Lower leg skin (tissue), 4 donors: ENCODE measurements at regions not wholly inside any gene's neighbourhood (a gene's known extent, or its start where the extent isn't known, plus 50 kb on each side); places are given as distances from the start of the nearest gene placed in this dataset.
"Not testable (repeated sequence)": the region's sequence is repeated elsewhere in the genome, so short reads cannot be mapped to it uniquely, and the experiment has no call there.

Experiments
- DNase-seq, 2 donors: peaks; one replicate each; pipeline ENCODE4 v3.0.0-alpha.2; 2019; ENCODE audit warnings: low spot score in 2 of 2
- H3K4me3 ChIP-seq: fragments of 200-600 bp; sonication (generic); 2 replicates; pipeline ENCODE4 v1.5.1; 2017; ENCODE audit warnings: mild to moderate bottlenecking, low read depth; ENCODE audit not compliant: poor library complexity, severe bottlenecking
- POLR2A ChIP-seq, 2 donors: fragments of 450-650 bp; IDR thresholded peaks; one replicate each; pipeline ENCODE4 v1.6.1; 2016 to 2017; ENCODE audit warnings: antibody characterized with exemption in 2 of 2, mild to moderate bottlenecking in 1 of 2, moderate library complexity in 1 of 2
- WGBS, 2 donors: methylation state at CpG; one replicate each; pipeline ENCODE4 v1.1.5; 2018; 5-methylcytosine and 5-hydroxymethylcytosine counted together
- intact Hi-C: fragments of 100-400 bp; cut with DNase I; formaldehyde crosslinking; loops from one replicate; pipeline ENCODE4 v1.15.0; 2023; ENCODE audit warnings: low total_unique reads
- TF ChIP-seq, protein P1 (sequence below), 3 donors: fragments of 450-650 bp; IDR thresholded peaks; one replicate each; pipeline ENCODE4 v1.5.1; 2016; ENCODE audit warnings: antibody characterized with exemption in 3 of 3, mild to moderate bottlenecking in 3 of 3, moderate library complexity in 2 of 3

DNA sequence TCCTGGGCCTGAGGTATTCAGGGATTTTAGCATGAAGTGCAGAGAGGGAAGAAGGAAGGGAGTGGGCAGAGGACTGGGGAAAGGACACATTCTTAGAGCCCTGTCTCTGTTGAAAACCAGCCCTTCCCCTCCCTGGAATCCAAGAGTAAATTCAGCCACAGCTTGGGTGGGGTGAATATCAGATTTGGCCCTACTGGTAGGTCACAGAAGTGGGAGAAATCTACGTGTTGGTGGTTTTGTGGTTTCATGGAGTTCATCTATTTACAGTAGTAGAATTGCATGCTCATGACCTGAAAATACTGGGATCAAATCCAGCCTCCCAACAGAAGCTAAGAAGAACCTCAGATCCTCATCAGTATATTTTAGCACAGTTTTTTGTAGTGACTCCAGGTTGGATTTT lies 404.4 kb downstream of the BMP2 start:
- intact Hi-C loops: no loop called here
- TF ChIP-seq, protein P1, sequence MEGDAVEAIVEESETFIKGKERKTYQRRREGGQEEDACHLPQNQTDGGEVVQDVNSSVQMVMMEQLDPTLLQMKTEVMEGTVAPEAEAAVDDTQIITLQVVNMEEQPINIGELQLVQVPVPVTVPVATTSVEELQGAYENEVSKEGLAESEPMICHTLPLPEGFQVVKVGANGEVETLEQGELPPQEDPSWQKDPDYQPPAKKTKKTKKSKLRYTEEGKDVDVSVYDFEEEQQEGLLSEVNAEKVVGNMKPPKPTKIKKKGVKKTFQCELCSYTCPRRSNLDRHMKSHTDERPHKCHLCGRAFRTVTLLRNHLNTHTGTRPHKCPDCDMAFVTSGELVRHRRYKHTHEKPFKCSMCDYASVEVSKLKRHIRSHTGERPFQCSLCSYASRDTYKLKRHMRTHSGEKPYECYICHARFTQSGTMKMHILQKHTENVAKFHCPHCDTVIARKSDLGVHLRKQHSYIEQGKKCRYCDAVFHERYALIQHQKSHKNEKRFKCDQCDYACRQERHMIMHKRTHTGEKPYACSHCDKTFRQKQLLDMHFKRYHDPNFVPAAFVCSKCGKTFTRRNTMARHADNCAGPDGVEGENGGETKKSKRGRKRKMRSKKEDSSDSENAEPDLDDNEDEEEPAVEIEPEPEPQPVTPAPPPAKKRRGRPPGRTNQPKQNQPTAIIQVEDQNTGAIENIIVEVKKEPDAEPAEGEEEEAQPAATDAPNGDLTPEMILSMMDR (IDR thresholded peaks at IDR 0.05): no peak
- no peak for TF ChIP-seq POLR2A (IDR thresholded peaks at IDR 0.05)
- H3K4me3 ChIP-seq: no peak overlapping the region
- DNase-seq: no peak
- 11 to 28% methylated on average over 1 of the region's 1 CpG for WGBS, 2 donors

DNA sequence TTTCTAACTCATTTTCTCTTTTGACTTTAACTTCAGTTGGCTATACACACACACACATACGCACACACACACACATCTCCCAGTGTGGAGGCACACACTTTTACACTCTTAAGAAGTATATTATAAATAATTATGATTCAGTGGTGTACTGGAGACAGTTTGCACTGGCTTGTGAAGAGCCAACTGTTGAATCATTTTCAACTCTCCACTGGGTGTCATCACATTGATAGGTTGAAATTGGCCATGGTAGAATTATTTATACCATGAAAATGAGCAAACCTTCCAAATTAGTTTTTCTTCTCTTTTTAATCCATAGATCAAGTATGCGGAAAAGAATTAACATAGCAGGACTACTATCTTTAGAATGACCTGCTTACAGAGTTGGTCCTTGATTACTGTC lies 407.1 kb downstream of the BMP2 start:
- no peak for TF ChIP-seq POLR2A (IDR thresholded peaks at IDR 0.05)
- TF ChIP-seq, protein P1 (IDR thresholded peaks at IDR 0.05): no peak
- intact Hi-C loops: no loop called here
- DNase-seq: no peak
- H3K4me3 ChIP-seq: no peak overlapping the region
- 83 to 90% methylated on average over 2 of the region's 2 CpGs for WGBS, 2 donors

DNA sequence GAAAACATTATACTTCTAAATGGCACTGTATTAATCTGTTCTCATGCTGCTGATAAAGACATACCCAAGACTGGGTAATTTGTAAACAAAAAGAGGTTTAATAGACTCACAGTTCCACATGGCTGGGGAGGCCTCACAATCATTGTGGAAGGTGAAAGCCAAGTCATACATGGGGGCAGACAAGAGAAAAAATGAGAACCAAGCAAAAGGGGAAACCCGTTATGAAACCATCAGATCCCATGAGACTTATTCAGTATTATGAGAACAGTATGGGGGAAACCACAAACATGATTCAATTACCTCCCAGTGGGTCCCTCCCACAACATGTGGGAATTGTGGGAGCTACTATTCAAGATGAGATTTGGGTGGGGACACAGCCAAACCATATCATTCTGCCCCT lies 408.3 kb downstream of the BMP2 start:
- intact Hi-C loops, H3K4me3 ChIP-seq, DNase-seq: not testable (repeated sequence)
- 70 to 86% methylated on average over 1 of the region's 1 CpG for WGBS, 2 donors

DNA sequence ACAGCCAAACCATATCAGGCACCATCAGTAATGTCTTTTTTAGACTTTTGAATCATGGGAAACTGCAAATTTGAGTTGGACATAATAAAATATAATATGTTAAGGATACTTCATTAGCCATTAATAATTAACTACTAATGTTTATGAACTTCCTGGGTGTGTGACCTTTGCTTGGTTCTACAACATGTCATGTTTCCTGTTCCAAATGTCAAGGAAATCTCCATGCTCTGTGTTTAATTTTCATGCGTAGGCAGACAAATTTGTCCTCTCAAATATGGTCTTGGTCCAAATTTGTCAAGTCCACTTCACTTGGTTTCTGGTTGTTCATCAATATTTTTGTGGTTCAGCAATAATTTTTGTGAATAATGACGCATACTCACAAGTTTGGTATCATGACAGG lies 410.5 kb downstream of the BMP2 start:
- WGBS, 2 donors: 90 to 92% methylated on average over 2 of the region's 2 CpGs
- no peak for TF ChIP-seq POLR2A (IDR thresholded peaks at IDR 0.05)
- TF ChIP-seq, protein P1 (IDR thresholded peaks at IDR 0.05): no peak
- DNase-seq: no peak
- no peak overlapping the region for H3K4me3 ChIP-seq
- intact Hi-C loops: no loop called here

DNA sequence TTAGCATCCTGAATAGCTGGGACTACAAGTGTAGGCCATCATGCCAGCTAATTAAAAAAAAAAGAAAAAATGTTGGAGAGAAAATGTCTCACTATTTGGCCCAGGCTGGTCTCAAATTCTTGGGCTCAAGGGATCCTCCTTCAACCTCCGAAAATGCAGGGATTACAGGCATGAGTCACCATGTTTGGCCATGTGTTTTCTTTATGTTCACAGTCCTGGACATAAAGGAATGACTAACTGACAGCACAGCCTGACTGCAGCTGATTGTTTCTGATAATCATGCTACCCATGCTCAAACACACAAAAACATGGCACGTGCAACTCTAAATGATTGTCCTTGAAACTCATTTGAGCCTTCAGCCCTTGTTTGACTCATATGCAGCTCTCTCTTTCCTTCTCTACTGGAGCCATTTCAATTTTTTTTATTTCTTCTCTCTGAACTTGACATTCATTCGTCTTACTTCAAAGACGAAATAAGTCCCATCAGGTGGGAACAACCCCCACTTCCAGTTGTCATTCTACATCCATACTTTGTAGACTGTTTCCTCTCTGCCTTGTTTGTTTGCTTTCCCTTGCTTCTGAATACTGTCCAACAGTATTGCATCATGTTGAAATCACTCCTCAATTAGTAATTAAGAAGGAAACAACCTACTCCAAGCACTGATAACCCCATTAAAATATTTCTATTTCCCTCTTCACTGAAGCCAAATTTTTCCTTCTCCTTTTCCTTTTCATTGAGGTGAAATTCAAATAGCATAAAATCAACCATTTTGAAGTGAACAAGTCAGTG lies 413.0 kb downstream of the BMP2 start:
- TF ChIP-seq POLR2A (IDR thresholded peaks at IDR 0.05): no peak
- TF ChIP-seq, protein P1 (IDR thresholded peaks at IDR 0.05): no peak
- H3K4me3 ChIP-seq: no peak overlapping the region
- DNase-seq: no peak
- WGBS, 2 donors: 59 to 67% methylated on average over 4 of the region's 4 CpGs
- intact Hi-C loops: no loop called here

DNA sequence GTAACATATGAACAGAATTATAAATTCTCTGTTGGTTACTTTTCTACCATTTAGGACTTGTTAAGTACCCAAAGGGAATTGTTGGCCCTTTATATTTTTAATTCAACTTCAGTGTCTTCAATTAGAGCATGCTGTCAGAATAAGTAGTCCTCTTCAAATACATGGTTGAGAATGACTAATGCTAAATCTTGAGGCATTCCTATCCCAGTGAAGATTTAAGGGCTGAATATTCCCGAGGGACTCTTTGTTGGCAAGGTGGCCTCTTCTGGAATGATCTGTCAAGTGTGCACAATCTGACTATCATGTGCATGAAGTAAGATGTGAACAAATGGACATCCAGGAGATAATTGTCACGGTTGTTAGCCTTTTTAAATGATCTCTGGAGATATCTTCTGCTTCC lies 421.7 kb downstream of the BMP2 start:
- H3K4me3 ChIP-seq: no peak overlapping the region
- intact Hi-C loops: no loop called here
- no peak for TF ChIP-seq POLR2A (IDR thresholded peaks at IDR 0.05)
- TF ChIP-seq, protein P1 (IDR thresholded peaks at IDR 0.05): no peak
- no peak for DNase-seq
- 67 to 77% methylated on average over 2 of the region's 2 CpGs for WGBS, 2 donors
